ACC112 (cell line): ENCODE measurements at regions not wholly inside any gene's neighbourhood (a gene's known extent, or its start where the extent isn't known, plus 50 kb on each side); places are given as distances from the start of the nearest gene placed in this dataset.
A peak's percentile ranks its signal among the peaks of the same experiment; 100 is the strongest.

ENCODE experiments used
- H2AFZ ChIP-seq: fragments of 200-600 bp; sonication (generic); one replicate; pipeline ENCODE4 v1.6.0; 2017; ENCODE audit warnings: antibody characterized with exemption, low read length; ENCODE audit not compliant: unreplicated experiment
- H3K27ac ChIP-seq: fragments of 200-600 bp; sonication (generic); 2 replicates; pipeline ENCODE4 v1.5.1; 2014; ENCODE audit warnings: low read depth, mild to moderate bottlenecking, antibody characterized with exemption, low read length, moderate library complexity
- H3K27me3 ChIP-seq: fragments of 200-600 bp; sonication (generic); 2 replicates; pipeline ENCODE4 v1.6.1; 2014; ENCODE audit warnings: mild to moderate bottlenecking, antibody characterized with exemption, low read length, moderate library complexity, mixed read lengths; ENCODE audit not compliant: insufficient read depth
- H3K36me3 ChIP-seq: fragments of 200-600 bp; sonication (generic); 2 replicates; pipeline ENCODE4 v1.6.1; 2016; ENCODE audit warnings: mild to moderate bottlenecking, antibody characterized with exemption, low read length, moderate library complexity, mixed read lengths; ENCODE audit not compliant: insufficient read depth
- H3K4me1 ChIP-seq: fragments of 200-600 bp; sonication (generic); one replicate; pipeline ENCODE4 v1.6.1; 2016; ENCODE audit warnings: low read length, mixed read lengths; ENCODE audit not compliant: insufficient read depth, unreplicated experiment, control insufficient read depth
- H3K4me3 ChIP-seq: fragments of 200-600 bp; sonication (generic); 2 replicates; pipeline ENCODE4 v1.5.1; 2014; ENCODE audit warnings: mild to moderate bottlenecking, low read depth, low read length
- H3K79me2 ChIP-seq: fragments of 200-600 bp; sonication (generic); one replicate; pipeline ENCODE4 v1.6.0; 2016; ENCODE audit warnings: low read length; ENCODE audit not compliant: control insufficient read depth, unreplicated experiment, insufficient read depth

DNA sequence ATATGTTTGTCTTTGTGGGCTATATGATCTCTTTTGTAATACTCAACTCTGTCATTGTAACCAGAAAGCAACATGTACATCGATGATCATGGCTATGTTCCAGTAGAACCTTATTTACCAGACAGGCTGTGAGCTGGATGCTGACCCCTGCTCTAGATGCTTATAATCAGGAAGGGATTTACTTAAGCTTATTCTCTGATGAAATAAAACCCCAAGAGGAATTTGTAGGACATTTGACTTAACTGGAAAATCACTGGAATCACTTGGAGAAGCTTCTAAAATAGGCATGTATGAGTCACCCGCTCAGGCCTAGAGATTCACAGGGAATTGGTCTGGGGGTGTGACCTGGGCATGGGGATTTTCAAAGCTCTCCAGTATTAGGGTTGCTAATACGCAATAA lies 285.8 kb upstream of the ZNF608 start:
- no peaks in the 10 kb centered on the region for H3K79me2 ChIP-seq
- H3K27ac ChIP-seq: no peak overlapping the region
- H3K4me3 ChIP-seq: no peak overlapping the region
- H3K4me1 ChIP-seq: no peaks in the 10 kb centered on the region
- H2AFZ ChIP-seq: no peak overlapping the region
- no peaks in the 10 kb centered on the region for H3K27me3 ChIP-seq
- H3K36me3 ChIP-seq: no peaks in the 10 kb centered on the region

DNA sequence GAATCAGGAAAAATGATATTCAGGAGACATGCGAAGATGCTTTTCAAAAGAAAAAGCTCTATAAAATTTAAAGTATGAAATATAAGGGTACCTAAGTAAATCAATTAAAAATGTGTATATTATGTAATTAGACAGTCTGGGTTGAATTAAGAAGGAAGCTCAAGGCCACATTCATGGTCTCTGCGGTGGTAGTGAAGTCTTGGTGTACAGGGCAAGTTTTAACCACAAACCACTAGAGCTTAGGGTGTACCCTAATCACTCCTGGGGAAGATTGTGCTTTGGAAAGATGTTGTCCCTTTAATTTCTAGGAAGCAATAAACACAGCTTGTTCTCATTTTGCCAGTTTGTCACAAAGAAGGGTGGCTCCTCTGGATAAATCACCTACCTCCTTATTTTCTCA lies 287.2 kb upstream of the ZNF608 start:
- H3K4me3 ChIP-seq: no peak overlapping the region
- H2AFZ ChIP-seq: no peak overlapping the region
- no peak overlapping the region for H3K27ac ChIP-seq
- H3K4me1 ChIP-seq: no peaks in the 10 kb centered on the region
- H3K79me2 ChIP-seq: no peaks in the 10 kb centered on the region
- H3K27me3 ChIP-seq: no peaks in the 10 kb centered on the region
- no peaks in the 10 kb centered on the region for H3K36me3 ChIP-seq

DNA sequence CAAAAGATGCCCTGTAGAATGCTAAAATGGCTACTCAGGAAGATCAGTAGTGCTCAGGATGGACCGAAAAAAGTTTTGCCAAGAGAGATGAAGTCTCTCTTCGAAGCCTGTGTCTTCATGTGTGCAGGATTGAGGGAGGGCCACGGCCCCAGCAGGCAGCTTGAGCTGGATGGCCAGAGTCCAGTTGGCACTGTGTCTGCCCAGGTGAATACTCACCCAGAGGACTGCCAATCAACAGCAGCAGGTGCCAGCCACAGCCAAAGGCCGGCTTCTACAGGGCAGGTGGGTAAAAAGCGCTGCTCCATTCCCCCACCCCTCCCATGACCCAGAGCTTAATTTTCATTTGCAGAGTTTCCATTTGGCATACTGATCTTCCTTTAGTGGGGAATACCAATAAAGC lies 287.9 kb upstream of the ZNF608 start:
- Histone ChIP-seq H3K4me3 (no peak overlapping the region), H3K27me3 (no peaks in the 10 kb centered on the region), H3K4me1 (no peaks in the 10 kb centered on the region), H3K36me3 (no peaks in the 10 kb centered on the region), H3K27ac (no peak overlapping the region), H2AFZ (no peak overlapping the region), H3K79me2 (no peaks in the 10 kb centered on the region)

DNA sequence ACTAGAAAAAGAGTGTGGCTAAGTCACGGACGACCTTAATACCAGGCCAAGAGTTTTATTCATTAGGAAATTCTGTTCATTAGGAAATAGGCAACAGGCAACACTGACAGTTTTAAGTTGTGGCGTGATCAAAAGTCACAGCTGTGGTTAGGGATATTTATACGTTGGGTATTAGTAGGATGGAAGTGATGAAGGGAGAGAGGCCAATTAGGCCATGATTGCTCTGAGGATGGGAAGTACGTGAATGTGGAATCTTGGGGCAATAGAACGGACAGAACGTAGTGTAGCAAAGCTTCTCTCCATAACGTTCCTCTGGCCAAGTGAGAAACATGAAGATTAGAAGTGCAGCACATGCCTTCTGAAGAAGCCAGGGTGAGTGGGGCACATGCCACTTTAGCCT lies 290.1 kb upstream of the ZNF608 start:
- Histone ChIP-seq H3K4me1 (no peaks in the 10 kb centered on the region), H3K79me2 (no peaks in the 10 kb centered on the region), H3K36me3 (no peaks in the 10 kb centered on the region), H3K27ac (no peak overlapping the region), H2AFZ (no peak overlapping the region), H3K27me3 (no peaks in the 10 kb centered on the region), H3K4me3 (no peak overlapping the region)

DNA sequence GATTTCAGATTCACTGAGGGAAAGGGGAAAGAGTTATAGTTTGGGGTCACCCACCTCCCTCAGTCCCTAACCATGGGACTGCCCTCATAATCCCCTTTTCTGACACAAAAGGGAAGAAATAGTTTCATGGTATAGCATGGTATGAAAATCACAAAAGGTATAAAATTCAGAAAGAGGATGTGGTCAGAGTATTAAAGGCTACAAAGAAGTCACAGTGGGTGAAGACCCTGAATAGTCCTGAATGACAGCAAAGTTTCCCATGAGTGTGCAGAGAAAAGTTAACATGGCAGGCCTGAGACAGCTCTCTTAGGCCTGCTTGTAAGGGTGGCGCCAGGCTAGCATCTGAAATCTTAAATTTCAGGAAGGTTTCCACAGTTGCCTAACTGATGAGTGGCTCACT lies 290.6 kb upstream of the ZNF608 start:
- no peaks in the 10 kb centered on the region for H3K27me3 ChIP-seq
- no peaks in the 10 kb centered on the region for H3K4me1 ChIP-seq
- H3K27ac ChIP-seq: no peak overlapping the region
- no peaks in the 10 kb centered on the region for H3K36me3 ChIP-seq
- no peak overlapping the region for H2AFZ ChIP-seq
- H3K4me3 ChIP-seq: no peak overlapping the region
- no peaks in the 10 kb centered on the region for H3K79me2 ChIP-seq

DNA sequence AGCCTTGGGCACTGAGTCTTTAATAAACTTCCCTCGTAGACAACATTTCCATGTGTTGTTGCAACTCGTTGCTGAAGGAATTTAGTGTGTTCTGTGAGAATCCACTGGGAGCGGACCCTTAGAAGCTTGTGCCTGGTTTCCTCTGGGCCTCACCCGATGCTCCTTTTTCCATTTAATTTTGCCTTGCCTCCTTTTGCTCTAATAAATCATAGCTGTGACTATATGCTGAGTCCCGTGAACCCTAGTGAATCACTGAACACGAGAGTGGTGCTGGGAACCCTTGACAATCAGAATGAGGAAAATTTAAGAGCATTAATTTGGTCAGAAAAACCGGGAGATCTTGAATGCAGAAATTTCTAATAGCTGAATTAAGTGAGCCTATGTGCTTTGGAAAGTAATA lies 291.1 kb upstream of the ZNF608 start:
- Histone ChIP-seq H3K27ac (no peak overlapping the region), H3K36me3 (no peaks in the 10 kb centered on the region), H3K27me3 (no peaks in the 10 kb centered on the region), H2AFZ (no peak overlapping the region), H3K4me1 (peaks cover under 1% of the 10 kb centered on the region), H3K79me2 (no peaks in the 10 kb centered on the region), H3K4me3 (no peak overlapping the region)

- no peaks in the 10 kb centered on the region for H3K79me2 ChIP-seq
- peaks cover 9% of the 10 kb centered on the region for H3K4me1 ChIP-seq
- no peaks in the 10 kb centered on the region for H3K27me3 ChIP-seq
- no peaks in the 10 kb centered on the region for H3K36me3 ChIP-seq
- H2AFZ ChIP-seq: no peak overlapping the region
- no peak overlapping the region for H3K27ac ChIP-seq
- no peak overlapping the region for H3K4me3 ChIP-seq
Measured at GRCh38 chr5:125038477-125038876, 292.0 kb upstream of the ZNF608 start.

DNA sequence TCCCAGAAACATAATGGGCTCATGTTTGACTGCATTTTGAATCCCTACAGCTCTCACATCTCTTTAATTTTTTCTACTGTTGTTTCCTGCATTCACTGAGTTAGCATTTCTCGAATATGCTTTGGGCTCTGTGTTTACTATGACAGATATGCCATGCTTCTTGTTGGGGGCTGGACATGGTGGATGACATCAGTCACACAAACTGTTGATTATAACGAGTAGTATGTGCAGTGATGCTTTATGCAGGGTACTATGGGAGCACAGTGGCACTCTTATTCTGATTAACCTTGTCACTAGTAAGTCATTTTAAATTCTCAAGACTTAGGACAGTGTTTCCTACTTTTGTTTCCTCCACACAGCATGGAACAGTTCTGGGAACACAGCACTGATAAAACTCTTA lies 295.4 kb upstream of the ZNF608 start:
- H3K27ac ChIP-seq: no peak overlapping the region
- no peaks in the 10 kb centered on the region for H3K79me2 ChIP-seq
- H3K4me3 ChIP-seq: no peak overlapping the region
- H3K27me3 ChIP-seq: no peaks in the 10 kb centered on the region
- peaks cover 37% of the 10 kb centered on the region for H3K4me1 ChIP-seq
- no peaks in the 10 kb centered on the region for H3K36me3 ChIP-seq
- H2AFZ ChIP-seq: no peak overlapping the region

DNA sequence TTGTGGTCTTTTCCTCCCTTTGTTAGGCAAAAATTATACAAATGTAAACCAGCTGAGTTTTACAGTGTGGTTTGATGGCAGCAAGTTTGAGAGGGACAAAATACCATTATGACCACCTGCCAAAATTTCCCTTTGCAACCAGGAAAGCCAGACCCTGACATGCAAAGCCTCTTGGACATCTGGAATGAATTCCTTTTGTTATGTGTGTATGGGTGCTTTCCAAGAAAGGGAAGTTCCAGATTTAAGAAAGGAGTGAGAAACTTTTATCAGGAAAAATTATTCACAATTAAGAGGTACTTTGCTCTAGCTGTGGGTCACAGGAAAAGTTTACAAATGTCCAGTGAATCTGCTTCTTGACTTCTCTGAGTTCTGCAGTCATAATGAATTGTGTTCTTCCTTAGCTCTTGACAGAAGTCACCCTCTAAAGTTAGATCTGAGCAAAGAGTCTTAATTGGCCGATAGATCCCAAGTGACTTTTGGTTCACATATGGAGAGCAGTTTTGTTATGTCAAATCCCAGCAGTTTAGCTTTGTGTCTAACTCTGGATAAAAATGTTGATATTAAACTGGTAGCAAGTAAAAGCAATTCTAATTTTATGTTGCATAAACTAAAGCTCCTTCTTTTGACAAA lies 295.9 kb upstream of the ZNF608 start:
- Histone ChIP-seq H3K27ac (no peak overlapping the region), H3K27me3 (no peaks in the 10 kb centered on the region), H3K4me1 (peaks cover 37% of the 10 kb centered on the region), H3K36me3 (no peaks in the 10 kb centered on the region), H3K79me2 (no peaks in the 10 kb centered on the region), H2AFZ (no peak overlapping the region), H3K4me3 (no peak overlapping the region)

DNA sequence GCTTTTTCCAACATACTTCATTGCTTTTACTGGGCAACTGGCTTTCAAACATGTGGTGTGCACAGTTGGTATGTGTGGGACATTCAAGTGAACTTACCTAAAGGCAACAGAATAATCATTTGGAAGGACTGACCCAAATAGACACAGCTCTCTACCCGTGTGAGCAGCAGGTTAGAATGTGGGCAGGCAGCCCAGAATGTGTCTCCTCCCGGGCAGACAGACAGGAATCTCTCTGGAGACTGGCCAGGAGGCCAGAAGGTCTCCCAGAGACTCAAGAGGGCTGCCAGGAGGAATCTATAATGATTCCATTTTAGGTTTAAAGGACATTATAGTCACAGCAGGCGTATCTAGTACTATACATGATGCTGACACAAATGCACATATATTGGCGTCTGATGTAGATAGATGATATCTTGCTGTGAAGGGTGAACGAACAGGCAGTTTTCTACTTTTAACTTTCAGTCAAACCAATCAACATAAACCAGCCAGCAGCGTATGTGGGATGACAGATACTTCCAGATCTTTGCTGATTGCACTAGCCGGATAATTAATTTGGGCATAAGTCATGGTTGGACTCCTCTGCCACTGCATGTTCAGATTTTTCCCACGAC lies 297.4 kb upstream of the ZNF608 start:
- Histone ChIP-seq H2AFZ (no peak overlapping the region), H3K27me3 (no peaks in the 10 kb centered on the region), H3K79me2 (no peaks in the 10 kb centered on the region), H3K4me3 (no peak overlapping the region), H3K36me3 (no peaks in the 10 kb centered on the region), H3K27ac (no peak overlapping the region), H3K4me1 (peaks cover 37% of the 10 kb centered on the region)

- no peaks in the 10 kb centered on the region for H3K36me3 ChIP-seq
- no peaks in the 10 kb centered on the region for H3K27me3 ChIP-seq
- H3K4me1 ChIP-seq: peaks cover 37% of the 10 kb centered on the region
- H3K27ac ChIP-seq: no peak overlapping the region
- peak overlapping the region; percentile 12 for H2AFZ ChIP-seq
- no peaks in the 10 kb centered on the region for H3K79me2 ChIP-seq
- H3K4me3 ChIP-seq: no peak overlapping the region
Measured at GRCh38 chr5:125044491-125045282, 298.2 kb upstream of the ZNF608 start.
